GM23248 (cell line): ENCODE measurements at regions not wholly inside any gene's neighbourhood (a gene's known extent, or its start where the extent isn't known, plus 50 kb on each side); places are given as distances from the start of the nearest gene placed in this dataset.

ENCODE experiments used
- EZH2 ChIP-seq: fragments of 200-600 bp; sonication (generic); IDR thresholded peaks from 2 replicates; pipeline ENCODE4 v1.6.1; 2018; ENCODE audit warnings: antibody characterized with exemption, mild to moderate bottlenecking; ENCODE audit not compliant: insufficient read depth, poor library complexity, severe bottlenecking
- EZH2phosphoT487 ChIP-seq: fragments of 200-600 bp; sonication (generic); IDR thresholded peaks from 2 replicates; pipeline ENCODE4 v1.6.1; 2018; ENCODE audit warnings: antibody characterized with exemption, moderate library complexity, mild to moderate bottlenecking, low read depth; ENCODE audit not compliant: insufficient read depth

DNA sequence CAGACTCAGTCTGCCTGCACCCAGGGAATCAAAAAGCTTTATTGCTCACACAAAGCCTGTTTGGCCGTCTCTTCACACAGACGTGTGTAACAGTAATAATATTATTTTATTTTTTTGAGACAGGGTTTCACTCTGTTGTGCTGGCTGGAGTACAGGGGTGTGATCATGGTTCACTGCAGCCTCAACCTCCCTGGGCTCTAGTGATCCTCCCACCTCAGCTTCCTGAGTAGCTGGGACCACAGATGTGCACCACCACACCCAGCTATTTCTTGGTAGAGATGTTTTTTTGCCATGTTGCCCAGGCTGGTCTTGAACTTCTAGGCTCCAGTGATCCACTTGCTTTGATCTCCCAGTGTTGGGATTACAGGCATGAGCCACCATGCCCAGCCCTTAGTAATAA is 88.4 kb upstream of the DCD start:
- TF ChIP-seq EZH2 (no peak), EZH2phosphoT487 (no peak)
